Adrenal gland (tissue), 9 donors: ENCODE measurements at regions not wholly inside any gene's neighbourhood (a gene's known extent, or its start where the extent isn't known, plus 50 kb on each side); places are given as distances from the start of the nearest gene placed in this dataset.

Experiments
- DNase-seq, 7 donors: peaks; one replicate each; pipeline ENCODE4 v3.0.0-alpha.2; 2019 to 2020
- H3K27ac ChIP-seq, 5 donors: fragments of 200-600 bp; sonication (generic) in 4 of 5; 1 replicate in 3 of 5; 2 replicates in 2 of 5; pipeline versions ENCODE4 v1.5.1 to v1.8.0; 2016 to 2020; ENCODE audit warnings: mild to moderate bottlenecking in 1 of 5
- H3K27me3 ChIP-seq: fragments of 200-600 bp; 2 replicates; pipeline ENCODE4 v1.8.0; 2021
- H3K36me3 ChIP-seq, 2 donors: fragments of 200-600 bp; replicated peaks in 1 of 2; 1 replicate in 1 of 2; 2 replicates in 1 of 2; pipeline versions ENCODE4 v1.5.1 to v1.8.0; 2018 to 2022
- H3K4me1 ChIP-seq, 2 donors: fragments of 200-600 bp; replicated peaks in 1 of 2; 1 replicate in 1 of 2; 2 replicates in 1 of 2; pipeline versions ENCODE4 v1.5.1 to v1.8.0; 2018 to 2021
- H3K4me3 ChIP-seq, 4 donors: fragments of 200-600 bp; sonication (generic) in 3 of 4; one replicate each; pipeline ENCODE4 v1.5.1; 2016 to 2018
- H3K9me3 ChIP-seq, 3 donors: fragments of 200-600 bp; sonication (generic) in 1 of 3; replicated peaks in 1 of 3; 1 replicate in 2 of 3; 2 replicates in 1 of 3; pipeline versions ENCODE4 v1.5.1 to v1.8.0; 2016 to 2021
- POLR2A ChIP-seq, 2 donors: fragments of 450-650 bp; IDR thresholded peaks; one replicate each; pipeline ENCODE4 v1.6.1; 2017; ENCODE audit warnings: antibody characterized with exemption in 2 of 2, mild to moderate bottlenecking in 2 of 2, moderate library complexity in 1 of 2
- WGBS, 4 donors: extraction: QIAGEN DNeasy Blood & Tissue Kit in 2 of 4; methylation state at CpG; one replicate each; pipeline versions ENCODE4 v1.1.5 to v1.1.7; 2013 to 2017; 5-methylcytosine and 5-hydroxymethylcytosine counted together
- intact Hi-C, 2 donors: fragments of 100-400 bp; cut with DNase I; formaldehyde crosslinking; loops; one replicate each; pipeline versions ENCODE4 v1.14.1 to v1.15.0; 2022 to 2023
- small RNA-seq, 2 donors: library from RNA; depleted of rRNA; stranded (forward); fragments of <200 nt; gene quantifications; one replicate each; pipeline ENCODE3, GENCODE V24; 2016
- TF ChIP-seq, protein P1 (sequence below), 6 experiments: fragments of 450-650 bp in 4 of 6; fragments of 200-600 bp in 2 of 6; sonication (generic) in 1 of 6; IDR thresholded peaks; 1 replicate in 5 of 6; 2 replicates in 1 of 6; pipeline versions ENCODE4 v1.5.1 to v1.8.0; 2016 to 2021; ENCODE audit warnings: antibody characterized with exemption in 6 of 6, mild to moderate bottlenecking in 2 of 6, moderate library complexity in 1 of 6
- donor health status: healthy with polysubstance abuse.
- donor health status: Bipolar disorder and iron deficiency.
- donor health status: DM: yes; HTN: yes; CAD: no.
- donor health status: DM: no; HTN: no; CAD: no.
- donor health status: DM: no; HTN: no; CAD: no.

DNA sequence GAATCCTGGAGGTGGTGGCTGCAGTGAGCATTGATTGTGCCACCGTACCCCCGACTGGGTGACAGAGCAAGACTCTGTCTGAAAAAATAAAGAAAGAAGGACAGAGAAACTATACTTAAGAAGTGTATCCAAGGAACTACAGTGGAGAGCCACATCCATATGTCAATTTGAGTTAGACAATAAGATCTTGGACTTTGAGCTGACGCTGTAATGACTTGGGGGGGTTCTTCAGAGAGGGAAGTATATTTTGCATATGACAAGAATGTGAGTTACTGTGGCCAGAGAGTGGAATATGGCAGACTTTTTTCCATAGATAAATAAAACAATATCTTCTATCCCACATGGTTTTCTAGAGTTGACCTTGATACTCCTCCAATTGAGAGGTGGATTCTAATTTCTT is 52.6 kb upstream of the TEX264 start:
- no peaks in the 10 kb centered on the region for H3K27me3 ChIP-seq
- intact Hi-C loops = loop anchor here in 1 of 2 donors (10.0 kb wide), 1 partner anchor 54 kb away; no protein-coding TSS in a partner anchor
- WGBS, 4 donors = 93 to 97% (median 94%) methylated on average over 3 of the region's 3 CpGs

DNA sequence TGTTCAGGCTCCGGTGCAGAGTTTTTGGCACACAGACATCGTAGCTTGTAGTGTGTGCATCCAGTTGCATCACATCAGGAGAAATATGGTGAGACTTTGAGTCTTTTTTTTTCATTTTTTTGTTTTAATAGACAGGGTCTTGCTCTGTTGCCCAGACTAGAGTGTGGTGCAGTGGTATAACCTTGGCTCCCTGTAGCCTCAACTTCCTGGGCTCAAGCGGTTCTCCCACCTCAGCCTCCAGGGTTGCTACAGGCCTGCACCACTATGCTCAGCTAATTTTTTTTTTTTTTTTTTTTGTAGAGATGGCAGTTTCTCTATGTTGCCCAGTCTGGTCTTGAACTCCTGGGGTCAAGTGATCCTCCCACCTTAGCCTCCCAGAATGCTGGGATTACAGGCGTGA is 51.1 kb upstream of the TEX264 start:
- H3K4me1 ChIP-seq = peaks cover 26 to 47% of the 10 kb centered on the region in 2 donors
- H3K9me3 ChIP-seq = no peaks in the 10 kb centered on the region
- H3K27me3 ChIP-seq = no peaks in the 10 kb centered on the region
- H3K4me3 ChIP-seq = no peak overlapping the region
- H3K27ac ChIP-seq = no peak overlapping the region
- DNase-seq = no peak
- intact Hi-C loops = loop anchor here in 1 of 2 donors (10.0 kb wide), 1 partner anchor 55 kb away; no protein-coding TSS in a partner anchor
- WGBS, 4 donors = 94 to 96% (median 95%) methylated on average over 4 of the region's 4 CpGs
- no peaks in the 10 kb centered on the region for H3K36me3 ChIP-seq
- TF ChIP-seq, protein P1, sequence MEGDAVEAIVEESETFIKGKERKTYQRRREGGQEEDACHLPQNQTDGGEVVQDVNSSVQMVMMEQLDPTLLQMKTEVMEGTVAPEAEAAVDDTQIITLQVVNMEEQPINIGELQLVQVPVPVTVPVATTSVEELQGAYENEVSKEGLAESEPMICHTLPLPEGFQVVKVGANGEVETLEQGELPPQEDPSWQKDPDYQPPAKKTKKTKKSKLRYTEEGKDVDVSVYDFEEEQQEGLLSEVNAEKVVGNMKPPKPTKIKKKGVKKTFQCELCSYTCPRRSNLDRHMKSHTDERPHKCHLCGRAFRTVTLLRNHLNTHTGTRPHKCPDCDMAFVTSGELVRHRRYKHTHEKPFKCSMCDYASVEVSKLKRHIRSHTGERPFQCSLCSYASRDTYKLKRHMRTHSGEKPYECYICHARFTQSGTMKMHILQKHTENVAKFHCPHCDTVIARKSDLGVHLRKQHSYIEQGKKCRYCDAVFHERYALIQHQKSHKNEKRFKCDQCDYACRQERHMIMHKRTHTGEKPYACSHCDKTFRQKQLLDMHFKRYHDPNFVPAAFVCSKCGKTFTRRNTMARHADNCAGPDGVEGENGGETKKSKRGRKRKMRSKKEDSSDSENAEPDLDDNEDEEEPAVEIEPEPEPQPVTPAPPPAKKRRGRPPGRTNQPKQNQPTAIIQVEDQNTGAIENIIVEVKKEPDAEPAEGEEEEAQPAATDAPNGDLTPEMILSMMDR (IDR thresholded peaks at IDR 0.05) = no peak
- no peak for TF ChIP-seq POLR2A (IDR thresholded peaks at IDR 0.05)

More for the DNA sequence above, 52.6 kb upstream of the TEX264 start:
- no peak overlapping the region for H3K27ac ChIP-seq
- H3K4me1 ChIP-seq = peaks cover 26 to 47% of the 10 kb centered on the region in 2 donors
- no peak overlapping the region for H3K4me3 ChIP-seq
- no peak for DNase-seq
- no peak for TF ChIP-seq POLR2A (IDR thresholded peaks at IDR 0.05)
- TF ChIP-seq, protein P1 (IDR thresholded peaks at IDR 0.05) = no peak
- no peaks in the 10 kb centered on the region for H3K36me3 ChIP-seq
- no peaks in the 10 kb centered on the region for H3K9me3 ChIP-seq

DNA sequence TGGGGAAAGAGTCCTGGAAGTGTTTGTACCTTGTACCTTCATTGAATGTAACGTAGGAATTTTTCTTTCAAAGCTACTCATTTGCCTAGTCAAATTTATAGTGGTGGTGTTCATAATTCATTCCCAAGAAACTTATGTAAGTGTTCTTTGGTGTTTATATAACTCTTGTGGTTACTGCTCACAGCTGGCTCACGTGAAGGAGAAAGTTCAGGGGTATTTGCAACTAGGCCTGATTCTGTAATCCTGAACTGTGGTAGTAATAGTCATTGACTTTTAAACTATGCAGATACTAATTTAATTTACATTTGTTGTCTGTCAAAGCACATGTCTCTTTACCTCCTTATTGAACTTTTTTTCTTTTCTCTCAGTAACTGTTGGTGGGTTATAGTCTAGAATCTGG is 50.5 kb upstream of the TEX264 start:
- H3K4me1 ChIP-seq = peaks cover 26 to 47% of the 10 kb centered on the region in 2 donors
- no peak overlapping the region for H3K4me3 ChIP-seq
- H3K9me3 ChIP-seq = no peaks in the 10 kb centered on the region
- TF ChIP-seq, protein P1 (IDR thresholded peaks at IDR 0.05) = no peak
- no peak for TF ChIP-seq POLR2A (IDR thresholded peaks at IDR 0.05)
- intact Hi-C loops = no loop called here
- H3K27ac ChIP-seq = peak overlapping the region in 2 of 5 donors; percentile 21 to 50
- no peaks in the 10 kb centered on the region for H3K27me3 ChIP-seq
- WGBS, 4 donors = 32 to 50% (median 38%) methylated on average over 2 of the region's 2 CpGs
- H3K36me3 ChIP-seq = no peaks in the 10 kb centered on the region
- DNase-seq = no peak

DNA sequence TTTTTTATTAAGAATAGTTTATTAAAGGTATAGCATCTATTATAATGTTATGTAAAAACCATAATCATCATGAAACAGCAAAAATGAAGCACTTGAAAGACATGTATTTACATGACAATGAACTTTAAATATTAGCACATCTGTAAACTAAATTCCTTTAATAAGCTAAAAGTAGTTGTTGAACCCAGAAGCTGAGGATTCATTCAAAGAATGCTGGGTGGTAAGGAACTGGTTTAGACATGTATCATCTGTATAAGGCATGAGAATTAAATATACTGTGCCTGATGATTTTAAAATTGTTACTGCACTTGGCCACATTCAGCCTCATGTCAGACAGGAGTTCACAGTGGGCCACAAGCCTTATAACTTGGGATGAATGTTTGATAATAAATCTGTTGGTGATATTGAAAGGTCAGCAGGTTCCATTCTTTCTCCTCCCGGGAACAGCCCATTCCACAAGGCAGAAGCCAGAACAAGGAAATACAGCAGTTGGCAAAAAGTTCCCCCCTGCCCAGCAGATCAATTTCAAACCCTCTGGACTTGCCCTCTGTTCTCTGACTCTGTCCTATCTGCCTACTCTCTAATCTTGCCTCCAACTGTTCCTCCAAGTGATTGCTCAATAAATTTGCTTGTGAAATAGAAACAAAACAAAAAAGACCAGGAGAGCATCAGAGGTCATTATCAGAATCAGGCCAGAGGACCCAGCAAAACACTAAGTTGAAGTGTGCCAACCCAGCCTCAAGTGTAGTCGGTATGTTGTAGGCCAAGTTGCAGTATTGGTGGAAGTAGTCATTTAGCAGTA is 49.8 kb upstream of the TEX264 start:
- peaks cover 26 to 47% of the 10 kb centered on the region in 2 donors for H3K4me1 ChIP-seq
- intact Hi-C loops = no loop called here
- DNase-seq = peak in 6 of 7 donors; percentile 18 to 67 (median 46)
- H3K9me3 ChIP-seq = no peaks in the 10 kb centered on the region
- TF ChIP-seq POLR2A (IDR thresholded peaks at IDR 0.05) = peak in 1 of 2 donors; percentile 15
- TF ChIP-seq, protein P1 (IDR thresholded peaks at IDR 0.05) = no peak
- H3K36me3 ChIP-seq = no peaks in the 10 kb centered on the region
- H3K27ac ChIP-seq = peak overlapping the region; percentile 21 to 76 (median 33)
- 40 to 44% (median 41%) methylated on average over 2 of the region's 2 CpGs for WGBS, 4 donors
- no peaks in the 10 kb centered on the region for H3K27me3 ChIP-seq
- no peak overlapping the region for H3K4me3 ChIP-seq

Small RNA genes in the stretch of these regions (small RNA-seq; reads per million reads assigned to genes)
- gene RNU6ATAC29P = 0 reads per million in 2 donors
